HL-60 (cell line): ENCODE measurements at regions not wholly inside any gene's neighbourhood (a gene's known extent, or its start where the extent isn't known, plus 50 kb on each side); places are given as distances from the start of the nearest gene placed in this dataset.

Experiments
- GABPA ChIP-seq: IDR thresholded peaks from 2 replicates; pipeline ENCODE4 v1.6.1; 2012; ENCODE audit warnings: low read depth
- POLR2AphosphoS5 ChIP-seq: IDR thresholded peaks from 2 replicates; pipeline ENCODE4 v1.6.1; 2012; ENCODE audit warnings: low read depth
- SPI1 ChIP-seq: IDR thresholded peaks from 2 replicates; pipeline ENCODE4 v1.6.1; 2012; ENCODE audit warnings: low read depth, mild to moderate bottlenecking, borderline replicate concordance
- TF ChIP-seq, protein P1 (sequence below): IDR thresholded peaks from one replicate; pipeline ENCODE4 v1.5.1; 2011; ENCODE audit warnings: low read length, control low read depth, inconsistent platforms; ENCODE audit not compliant: insufficient read depth
- TF ChIP-seq, protein P2 (sequence below): IDR thresholded peaks from 2 replicates; pipeline ENCODE4 v1.6.1; 2012; ENCODE audit warnings: low read depth; ENCODE audit not compliant: insufficient replicate concordance

DNA sequence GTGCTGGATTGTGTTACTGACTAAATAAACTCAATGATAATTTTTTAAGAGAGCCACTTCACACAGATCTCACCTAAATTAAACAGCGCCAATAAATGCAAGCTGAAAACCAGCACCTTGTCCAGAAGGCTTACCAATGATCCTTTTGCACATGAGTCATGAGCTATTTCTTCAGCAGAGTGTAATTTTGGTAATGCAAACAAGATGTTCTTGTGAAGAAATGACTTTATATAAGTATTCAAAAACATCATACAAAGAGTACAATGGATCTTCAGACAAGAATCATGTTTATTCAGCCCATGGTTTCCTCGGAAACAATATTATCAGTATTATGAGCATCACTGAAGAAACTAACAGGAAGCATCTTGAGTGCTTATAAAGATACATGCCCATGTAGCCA is 263.8 kb upstream of the UBE2E2 start:
- TF ChIP-seq, protein P1, sequence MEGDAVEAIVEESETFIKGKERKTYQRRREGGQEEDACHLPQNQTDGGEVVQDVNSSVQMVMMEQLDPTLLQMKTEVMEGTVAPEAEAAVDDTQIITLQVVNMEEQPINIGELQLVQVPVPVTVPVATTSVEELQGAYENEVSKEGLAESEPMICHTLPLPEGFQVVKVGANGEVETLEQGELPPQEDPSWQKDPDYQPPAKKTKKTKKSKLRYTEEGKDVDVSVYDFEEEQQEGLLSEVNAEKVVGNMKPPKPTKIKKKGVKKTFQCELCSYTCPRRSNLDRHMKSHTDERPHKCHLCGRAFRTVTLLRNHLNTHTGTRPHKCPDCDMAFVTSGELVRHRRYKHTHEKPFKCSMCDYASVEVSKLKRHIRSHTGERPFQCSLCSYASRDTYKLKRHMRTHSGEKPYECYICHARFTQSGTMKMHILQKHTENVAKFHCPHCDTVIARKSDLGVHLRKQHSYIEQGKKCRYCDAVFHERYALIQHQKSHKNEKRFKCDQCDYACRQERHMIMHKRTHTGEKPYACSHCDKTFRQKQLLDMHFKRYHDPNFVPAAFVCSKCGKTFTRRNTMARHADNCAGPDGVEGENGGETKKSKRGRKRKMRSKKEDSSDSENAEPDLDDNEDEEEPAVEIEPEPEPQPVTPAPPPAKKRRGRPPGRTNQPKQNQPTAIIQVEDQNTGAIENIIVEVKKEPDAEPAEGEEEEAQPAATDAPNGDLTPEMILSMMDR, result no peak
- TF ChIP-seq, protein P2, sequence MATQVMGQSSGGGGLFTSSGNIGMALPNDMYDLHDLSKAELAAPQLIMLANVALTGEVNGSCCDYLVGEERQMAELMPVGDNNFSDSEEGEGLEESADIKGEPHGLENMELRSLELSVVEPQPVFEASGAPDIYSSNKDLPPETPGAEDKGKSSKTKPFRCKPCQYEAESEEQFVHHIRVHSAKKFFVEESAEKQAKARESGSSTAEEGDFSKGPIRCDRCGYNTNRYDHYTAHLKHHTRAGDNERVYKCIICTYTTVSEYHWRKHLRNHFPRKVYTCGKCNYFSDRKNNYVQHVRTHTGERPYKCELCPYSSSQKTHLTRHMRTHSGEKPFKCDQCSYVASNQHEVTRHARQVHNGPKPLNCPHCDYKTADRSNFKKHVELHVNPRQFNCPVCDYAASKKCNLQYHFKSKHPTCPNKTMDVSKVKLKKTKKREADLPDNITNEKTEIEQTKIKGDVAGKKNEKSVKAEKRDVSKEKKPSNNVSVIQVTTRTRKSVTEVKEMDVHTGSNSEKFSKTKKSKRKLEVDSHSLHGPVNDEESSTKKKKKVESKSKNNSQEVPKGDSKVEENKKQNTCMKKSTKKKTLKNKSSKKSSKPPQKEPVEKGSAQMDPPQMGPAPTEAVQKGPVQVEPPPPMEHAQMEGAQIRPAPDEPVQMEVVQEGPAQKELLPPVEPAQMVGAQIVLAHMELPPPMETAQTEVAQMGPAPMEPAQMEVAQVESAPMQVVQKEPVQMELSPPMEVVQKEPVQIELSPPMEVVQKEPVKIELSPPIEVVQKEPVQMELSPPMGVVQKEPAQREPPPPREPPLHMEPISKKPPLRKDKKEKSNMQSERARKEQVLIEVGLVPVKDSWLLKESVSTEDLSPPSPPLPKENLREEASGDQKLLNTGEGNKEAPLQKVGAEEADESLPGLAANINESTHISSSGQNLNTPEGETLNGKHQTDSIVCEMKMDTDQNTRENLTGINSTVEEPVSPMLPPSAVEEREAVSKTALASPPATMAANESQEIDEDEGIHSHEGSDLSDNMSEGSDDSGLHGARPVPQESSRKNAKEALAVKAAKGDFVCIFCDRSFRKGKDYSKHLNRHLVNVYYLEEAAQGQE, result no peak
- TF ChIP-seq POLR2AphosphoS5, result no peak
- no peak for TF ChIP-seq GABPA
- TF ChIP-seq SPI1, result no peak
